ENCODE measurements at regions not wholly inside any gene's neighbourhood (a gene's known extent, or its start where the extent isn't known, plus 50 kb on each side); places are given as distances from the start of the nearest gene placed in this dataset.

DNA sequence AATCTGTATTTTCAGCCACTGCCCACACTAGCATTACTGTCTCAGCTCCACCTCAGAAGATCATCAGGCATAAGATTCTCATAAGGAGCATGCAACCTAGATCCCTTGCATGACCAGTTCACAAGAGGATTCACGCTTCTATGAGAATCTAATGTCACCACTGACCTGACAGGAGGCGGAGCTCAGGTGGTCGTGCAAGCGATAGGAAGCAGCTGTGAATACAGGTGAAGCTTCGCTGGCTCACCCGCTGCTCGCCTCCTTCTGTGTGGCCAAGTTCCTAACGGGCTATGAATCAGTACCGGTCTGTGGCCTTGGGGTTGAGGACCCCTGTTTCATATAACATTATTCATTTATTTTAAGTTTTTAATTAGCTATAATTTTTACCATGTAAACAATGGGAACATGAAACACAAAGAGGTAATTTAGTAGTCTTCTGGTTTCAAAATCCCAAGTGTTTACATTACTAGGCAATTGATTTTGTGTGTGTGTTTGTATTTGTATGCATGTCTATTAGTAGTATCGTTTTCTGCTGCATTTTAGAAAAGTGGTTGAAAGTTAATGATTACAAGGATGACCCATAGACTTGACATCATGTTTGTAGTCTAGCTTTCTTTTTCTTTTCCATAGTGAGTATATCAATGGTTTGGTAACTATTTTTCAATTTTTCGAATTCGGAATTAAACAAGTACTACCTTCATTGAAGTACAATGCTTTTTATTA, 159.4 kb downstream of the TENT4A start:
- TF ChIP-seq, protein P1, sequence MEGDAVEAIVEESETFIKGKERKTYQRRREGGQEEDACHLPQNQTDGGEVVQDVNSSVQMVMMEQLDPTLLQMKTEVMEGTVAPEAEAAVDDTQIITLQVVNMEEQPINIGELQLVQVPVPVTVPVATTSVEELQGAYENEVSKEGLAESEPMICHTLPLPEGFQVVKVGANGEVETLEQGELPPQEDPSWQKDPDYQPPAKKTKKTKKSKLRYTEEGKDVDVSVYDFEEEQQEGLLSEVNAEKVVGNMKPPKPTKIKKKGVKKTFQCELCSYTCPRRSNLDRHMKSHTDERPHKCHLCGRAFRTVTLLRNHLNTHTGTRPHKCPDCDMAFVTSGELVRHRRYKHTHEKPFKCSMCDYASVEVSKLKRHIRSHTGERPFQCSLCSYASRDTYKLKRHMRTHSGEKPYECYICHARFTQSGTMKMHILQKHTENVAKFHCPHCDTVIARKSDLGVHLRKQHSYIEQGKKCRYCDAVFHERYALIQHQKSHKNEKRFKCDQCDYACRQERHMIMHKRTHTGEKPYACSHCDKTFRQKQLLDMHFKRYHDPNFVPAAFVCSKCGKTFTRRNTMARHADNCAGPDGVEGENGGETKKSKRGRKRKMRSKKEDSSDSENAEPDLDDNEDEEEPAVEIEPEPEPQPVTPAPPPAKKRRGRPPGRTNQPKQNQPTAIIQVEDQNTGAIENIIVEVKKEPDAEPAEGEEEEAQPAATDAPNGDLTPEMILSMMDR (IDR thresholded peaks at IDR 0.05; ENCODE audit: control extremely low read depth, extremely low read depth, low read depth, missing control alignments), result no peak
- ChIA-PET CTCF (no interaction called here), POLR2A (no interaction called here)
- no peak for DNase-seq (ENCODE audit: extremely low spot score)

DNA sequence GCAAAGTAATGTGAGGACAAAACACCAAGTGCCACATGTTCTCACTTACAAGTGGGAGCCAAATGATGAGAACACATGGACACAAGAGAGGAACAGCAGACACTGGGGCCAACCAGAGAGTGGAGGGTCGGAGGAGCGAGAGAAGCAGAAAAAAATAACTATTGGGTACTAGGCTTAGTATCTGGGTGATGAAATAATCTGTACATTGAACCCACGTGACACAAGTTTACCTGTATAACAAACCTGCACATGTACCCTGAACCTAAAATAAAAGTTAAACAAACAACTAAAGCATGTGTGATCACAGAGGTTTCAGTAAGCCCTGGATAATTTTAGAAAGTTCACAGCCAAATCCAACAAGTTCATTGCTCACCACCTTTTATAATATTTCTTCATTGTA, 160.1 kb downstream of the TENT4A start:
- POLR2A ChIA-PET, result no interaction called here
- DNase-seq (ENCODE audit: extremely low spot score), result no peak
- CTCF ChIA-PET, result no interaction called here
- TF ChIP-seq, protein P1 (IDR thresholded peaks at IDR 0.05; ENCODE audit: control extremely low read depth, extremely low read depth, low read depth, missing control alignments), result no peak

DNA sequence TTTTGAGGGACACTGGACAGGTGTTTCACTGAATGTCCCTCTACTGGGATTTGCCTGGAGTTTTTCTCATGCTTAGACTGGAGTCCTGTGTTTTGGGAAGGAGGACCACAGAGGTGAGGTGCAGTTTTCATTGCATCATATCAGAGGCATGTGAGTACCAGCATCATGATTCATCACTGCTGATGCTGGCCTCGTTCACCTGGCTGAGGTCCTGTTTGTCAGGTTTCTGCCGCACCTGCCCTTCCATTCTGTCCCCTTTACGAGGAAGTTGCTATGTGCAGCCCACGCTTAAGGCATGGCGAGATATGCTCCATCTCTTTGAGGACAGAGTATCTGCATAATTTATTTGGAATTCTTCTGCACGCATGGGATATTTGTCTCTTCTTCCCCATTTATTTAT, 162.1 kb downstream of the TENT4A start:
- TF ChIP-seq, protein P1 (IDR thresholded peaks at IDR 0.05; ENCODE audit: control extremely low read depth, extremely low read depth, low read depth, missing control alignments), result no peak
- ChIA-PET POLR2A (no interaction called here), CTCF (no interaction called here)
- DNase-seq (ENCODE audit: extremely low spot score), result no peak

DNA sequence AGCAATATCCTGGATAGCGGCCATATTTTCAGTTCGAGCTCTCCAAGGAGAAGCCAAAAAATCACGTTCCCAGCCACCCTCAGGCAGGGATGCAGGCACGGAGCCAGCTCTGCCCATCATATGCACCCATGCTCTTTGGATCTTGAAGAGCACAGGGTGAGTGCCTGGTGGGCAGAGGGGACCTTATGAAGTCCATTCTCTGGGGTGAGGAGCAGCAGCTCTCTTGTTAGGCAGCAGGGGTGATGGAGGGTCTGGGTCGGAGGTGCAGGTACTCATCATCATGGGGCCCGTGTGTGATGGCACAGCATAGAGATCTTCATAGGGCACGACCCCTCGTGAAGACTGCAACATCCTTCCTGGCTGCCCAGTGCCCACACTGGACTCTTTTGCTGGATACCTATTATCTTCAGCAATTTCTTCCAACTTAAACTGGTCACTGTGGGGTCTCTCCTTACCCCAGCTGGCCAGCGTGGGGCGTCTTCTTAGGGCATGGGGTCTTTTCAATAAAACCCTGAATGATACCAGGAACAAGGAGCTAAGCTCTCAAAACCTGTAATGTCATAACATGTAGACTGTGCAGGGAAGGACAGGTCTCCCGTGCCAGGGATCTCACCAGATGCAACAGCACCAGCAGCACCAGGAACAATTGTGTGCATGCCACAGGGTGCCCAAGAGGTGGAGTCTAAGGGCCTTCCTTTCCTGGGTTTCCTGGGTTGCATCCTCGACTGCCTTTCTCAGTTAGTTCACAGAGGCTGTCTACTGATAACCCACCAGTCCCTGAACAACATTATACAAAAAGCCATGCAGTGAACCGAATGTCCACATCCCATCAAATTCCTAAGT, 165.0 kb downstream of the TENT4A start:
- POLR2A ChIA-PET, result no interaction called here
- DNase-seq (ENCODE audit: extremely low spot score), result no peak
- CTCF ChIA-PET, result no interaction called here
- TF ChIP-seq, protein P1 (IDR thresholded peaks at IDR 0.05; ENCODE audit: control extremely low read depth, extremely low read depth, low read depth, missing control alignments), result no peak

DNA sequence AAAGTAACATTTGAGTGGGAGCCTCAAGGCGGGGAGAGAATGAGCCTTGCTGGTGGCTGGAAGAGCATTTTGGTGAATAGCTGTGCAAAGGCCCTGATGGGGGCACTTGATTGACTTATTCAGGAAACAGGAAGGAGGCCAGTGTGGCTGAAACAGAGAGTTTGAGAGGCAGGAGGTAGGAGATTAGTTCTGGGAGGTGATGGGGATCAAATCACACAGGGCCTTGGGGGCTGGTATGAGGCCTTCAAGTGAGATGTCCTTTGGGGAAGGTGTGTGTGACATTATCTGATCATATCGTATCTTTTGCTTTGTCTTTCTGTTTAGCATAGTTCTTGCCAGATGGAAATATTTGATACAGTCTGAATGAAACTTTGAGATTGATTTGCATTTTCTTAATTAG, 172.3 kb downstream of the TENT4A start:
- ChIA-PET POLR2A (no interaction called here), CTCF (no interaction called here)
- TF ChIP-seq, protein P1 (IDR thresholded peaks at IDR 0.05; ENCODE audit: control extremely low read depth, extremely low read depth, low read depth, missing control alignments), result no peak
- no peak for DNase-seq (ENCODE audit: extremely low spot score)

DNA sequence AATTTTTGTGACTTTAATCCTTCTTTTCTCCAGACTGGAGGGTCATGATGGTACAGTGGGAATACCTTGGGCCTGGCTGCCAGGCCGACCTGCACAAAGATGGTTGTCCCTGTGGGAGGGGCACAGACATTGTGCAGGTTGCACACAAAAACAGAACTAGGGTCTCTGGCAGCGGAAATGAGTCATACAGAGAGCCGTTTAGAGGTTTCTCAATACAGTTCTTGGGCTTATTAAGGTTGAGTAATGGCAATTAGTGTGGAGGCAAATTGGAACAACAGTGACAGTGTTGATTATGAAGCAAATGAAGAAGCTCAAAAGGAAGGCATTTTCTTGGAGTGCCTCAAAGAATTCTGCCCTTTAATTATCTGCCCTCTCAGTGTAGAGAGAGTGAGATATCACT, 173.6 kb downstream of the TENT4A start:
- no peak for DNase-seq (ENCODE audit: extremely low spot score)
- ChIA-PET POLR2A (no interaction called here), CTCF (no interaction called here)
- TF ChIP-seq, protein P1 (IDR thresholded peaks at IDR 0.05; ENCODE audit: control extremely low read depth, extremely low read depth, low read depth, missing control alignments), result no peak

Data from GM10248 (cell line).